ENCODE measurements at regions not wholly inside any gene's neighbourhood (a gene's known extent, or its start where the extent isn't known, plus 50 kb on each side); places are given as distances from the start of the nearest gene placed in this dataset.
"Not testable (repeated sequence)": the region's sequence is repeated elsewhere in the genome, so short reads cannot be mapped to it uniquely, and the experiment has no call there.

GRCh38 chr10:108039821-108040584 is 875.5 kb upstream of the SORCS1 start:
- no peak for TF ChIP-seq CTCF (IDR thresholded peaks at IDR 0.05; ENCODE audit: unreplicated experiment)
- no peaks in the 10 kb centered on the region for H3K36me3 Mint-ChIP-seq (ENCODE audit: insufficient read depth, unreplicated experiment)
- ChIA-PET CTCF (no interaction called here), POLR2A (interaction anchor here (1.0 kb wide), 1 partner anchor 20 kb away, joined by 3 read pairs; no protein-coding TSS in a partner anchor)
- intact Hi-C loops (cut with micrococcal nuclease) = no loop called here
- H3K4me3 Mint-ChIP-seq (ENCODE audit: unreplicated experiment) = no peak overlapping the region
- DNase-seq (ENCODE audit: unreplicated experiment) = peak; percentile 30
- no peaks in the 10 kb centered on the region for H3K27me3 Mint-ChIP-seq (ENCODE audit: insufficient read depth, unreplicated experiment)
- H3K27ac Mint-ChIP-seq (ENCODE audit: low read depth, unreplicated experiment) = peak overlapping the region; percentile 78
- BruUV-seq (replicated peaks) = no TSS peak
- peaks cover 8% of the 10 kb centered on the region for H3K9me3 Mint-ChIP-seq (ENCODE audit: unreplicated experiment)
- H3K4me1 Mint-ChIP-seq (ENCODE audit: insufficient read depth, unreplicated experiment) = no peaks in the 10 kb centered on the region

DNA sequence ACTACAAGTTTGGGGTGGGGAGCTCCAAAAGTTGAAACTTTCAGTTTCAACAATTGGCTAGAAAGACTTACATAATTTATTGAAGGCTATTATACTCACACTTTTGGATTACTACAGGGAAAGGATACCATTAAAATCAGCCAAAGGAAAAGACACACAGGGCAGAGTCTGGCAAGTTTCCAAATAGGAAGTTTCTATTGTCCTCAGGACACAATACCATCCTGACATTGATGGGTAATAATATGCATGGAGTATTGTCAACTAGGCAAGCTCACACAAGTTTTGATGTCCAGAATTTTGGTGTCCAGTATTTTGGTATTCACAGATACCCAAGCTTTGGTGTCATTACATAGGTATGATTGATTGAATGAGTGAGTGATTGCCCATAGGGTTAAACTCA is 872.6 kb upstream of the SORCS1 start:
- TF ChIP-seq CTCF (IDR thresholded peaks at IDR 0.05; ENCODE audit: unreplicated experiment) = no peak
- peaks cover 8% of the 10 kb centered on the region for H3K9me3 Mint-ChIP-seq (ENCODE audit: unreplicated experiment)
- BruUV-seq (replicated peaks) = no TSS peak
- no peak for DNase-seq (ENCODE audit: unreplicated experiment)
- H3K36me3 Mint-ChIP-seq (ENCODE audit: insufficient read depth, unreplicated experiment) = no peaks in the 10 kb centered on the region
- ChIA-PET CTCF (no interaction called here), POLR2A (no interaction called here)
- intact Hi-C loops (cut with micrococcal nuclease) = no loop called here
- no peak overlapping the region for H3K4me3 Mint-ChIP-seq (ENCODE audit: unreplicated experiment)
- H3K27me3 Mint-ChIP-seq (ENCODE audit: insufficient read depth, unreplicated experiment) = no peaks in the 10 kb centered on the region
- no peaks in the 10 kb centered on the region for H3K4me1 Mint-ChIP-seq (ENCODE audit: insufficient read depth, unreplicated experiment)
- no peak overlapping the region for H3K27ac Mint-ChIP-seq (ENCODE audit: low read depth, unreplicated experiment)

DNA sequence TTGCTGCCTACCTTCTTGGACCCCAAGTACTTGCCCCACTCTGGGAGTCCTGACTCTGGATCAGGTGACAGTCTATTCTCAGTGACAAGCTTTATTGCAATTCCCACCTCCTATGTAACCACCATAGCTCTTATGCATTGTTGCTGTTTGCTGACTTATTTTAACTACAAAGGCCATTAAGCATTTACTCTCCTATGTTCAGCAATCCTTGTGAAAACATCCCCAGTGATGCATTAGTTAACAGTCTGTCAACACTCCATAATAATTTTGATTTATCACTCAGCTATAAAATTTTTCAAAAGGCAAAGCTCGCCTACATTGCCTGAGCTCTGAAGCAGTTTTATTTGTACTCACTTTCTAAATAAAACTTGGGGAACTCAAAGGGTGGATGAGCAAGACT is 871.8 kb upstream of the SORCS1 start:
- H3K4me1 Mint-ChIP-seq (ENCODE audit: insufficient read depth, unreplicated experiment) = no peaks in the 10 kb centered on the region

DNA sequence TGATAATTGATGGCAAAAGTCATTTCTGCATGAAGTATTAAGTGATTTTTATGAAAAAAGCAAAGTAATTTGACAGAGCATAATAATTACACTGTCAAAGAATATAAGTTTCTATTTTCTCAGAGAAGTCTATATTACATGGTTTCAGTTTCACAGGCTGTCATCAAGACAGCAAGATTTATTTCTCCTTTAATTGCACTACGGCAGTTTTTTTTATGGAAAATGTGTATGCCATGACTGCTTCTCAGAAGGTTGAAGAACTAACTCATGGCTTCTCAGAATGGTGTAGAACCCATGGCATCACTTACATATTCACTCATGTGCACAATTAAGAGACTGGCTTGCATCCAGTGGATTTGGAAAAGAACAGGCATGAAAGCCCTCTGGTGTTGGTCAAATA is 870.3 kb upstream of the SORCS1 start:
- Mint-ChIP-seq H3K9me3 (ENCODE audit: unreplicated experiment) (peaks cover 8% of the 10 kb centered on the region), H3K4me1 (ENCODE audit: insufficient read depth, unreplicated experiment) (no peaks in the 10 kb centered on the region), H3K4me3 (ENCODE audit: unreplicated experiment) (no peak overlapping the region), H3K27ac (ENCODE audit: low read depth, unreplicated experiment) (no peak overlapping the region), H3K36me3 (ENCODE audit: insufficient read depth, unreplicated experiment) (no peaks in the 10 kb centered on the region), H3K27me3 (ENCODE audit: insufficient read depth, unreplicated experiment) (no peaks in the 10 kb centered on the region)
- CTCF ChIA-PET = interaction anchor here (0.9 to 1.3 kb wide), 2 partner anchors 23 to 1332 kb away, joined by 3 to 4 read pairs; no protein-coding TSS in a partner anchor
- intact Hi-C loops (cut with micrococcal nuclease) = no loop called here
- no peak for TF ChIP-seq CTCF (IDR thresholded peaks at IDR 0.05; ENCODE audit: unreplicated experiment)
- no TSS peak for BruUV-seq (replicated peaks)
- no peak for DNase-seq (ENCODE audit: unreplicated experiment)
- POLR2A ChIA-PET = no interaction called here

More for the DNA sequence above, 871.8 kb upstream of the SORCS1 start:
- no peak for DNase-seq (ENCODE audit: unreplicated experiment)
- CTCF ChIA-PET = interaction anchor here (0.6 kb wide), 1 partner anchor 1211 kb away, joined by 3 read pairs; no protein-coding TSS in a partner anchor
- Mint-ChIP-seq H3K27me3 (ENCODE audit: insufficient read depth, unreplicated experiment) (no peaks in the 10 kb centered on the region), H3K4me3 (ENCODE audit: unreplicated experiment) (no peak overlapping the region), H3K27ac (ENCODE audit: low read depth, unreplicated experiment) (no peak overlapping the region), H3K9me3 (ENCODE audit: unreplicated experiment) (peaks cover 8% of the 10 kb centered on the region), H3K36me3 (ENCODE audit: insufficient read depth, unreplicated experiment) (no peaks in the 10 kb centered on the region)
- intact Hi-C loops (cut with micrococcal nuclease) = no loop called here
- no TSS peak for BruUV-seq (replicated peaks)
- TF ChIP-seq CTCF (IDR thresholded peaks at IDR 0.05; ENCODE audit: unreplicated experiment) = no peak
- POLR2A ChIA-PET = no interaction called here

DNA sequence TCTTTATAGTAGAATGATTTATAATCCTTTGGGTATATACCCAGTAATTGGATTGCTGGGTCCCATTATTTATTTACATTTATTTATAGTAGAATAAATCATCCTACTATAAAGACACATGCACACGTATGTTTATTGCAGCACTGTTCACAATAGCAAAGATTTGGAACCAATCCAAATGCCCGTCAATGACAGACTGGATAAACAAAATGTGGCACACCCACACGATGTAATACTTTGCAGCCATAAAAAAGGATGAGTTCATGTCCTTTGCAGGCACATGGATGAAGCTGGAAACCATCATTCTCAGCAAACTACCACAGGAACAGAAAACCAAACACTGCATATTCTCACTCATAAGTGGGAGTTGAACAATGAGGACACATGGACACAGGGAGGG is 869.0 kb upstream of the SORCS1 start:
- H3K4me1 Mint-ChIP-seq (ENCODE audit: insufficient read depth, unreplicated experiment); H3K36me3 Mint-ChIP-seq (ENCODE audit: insufficient read depth, unreplicated experiment); H3K27me3 Mint-ChIP-seq (ENCODE audit: insufficient read depth, unreplicated experiment); H3K4me3 Mint-ChIP-seq (ENCODE audit: unreplicated experiment); BruUV-seq (replicated peaks); intact Hi-C loops (cut with micrococcal nuclease); H3K9me3 Mint-ChIP-seq (ENCODE audit: unreplicated experiment); H3K27ac Mint-ChIP-seq (ENCODE audit: low read depth, unreplicated experiment): not testable (repeated sequence)
- ChIA-PET POLR2A (interaction anchor here (0.7 kb wide), 1 partner anchor 62 kb away, joined by 3 read pairs; no protein-coding TSS in a partner anchor), CTCF (interaction anchor here (1.3 kb wide), 1 partner anchor 24 kb away, joined by 3 read pairs; no protein-coding TSS in a partner anchor)
- DNase-seq (ENCODE audit: unreplicated experiment) = peak; percentile 26

All from MCF 10A (cell line).